ENCODE measurements at regions not wholly inside any gene's neighbourhood (a gene's known extent, or its start where the extent isn't known, plus 50 kb on each side); places are given as distances from the start of the nearest gene placed in this dataset.

DNA sequence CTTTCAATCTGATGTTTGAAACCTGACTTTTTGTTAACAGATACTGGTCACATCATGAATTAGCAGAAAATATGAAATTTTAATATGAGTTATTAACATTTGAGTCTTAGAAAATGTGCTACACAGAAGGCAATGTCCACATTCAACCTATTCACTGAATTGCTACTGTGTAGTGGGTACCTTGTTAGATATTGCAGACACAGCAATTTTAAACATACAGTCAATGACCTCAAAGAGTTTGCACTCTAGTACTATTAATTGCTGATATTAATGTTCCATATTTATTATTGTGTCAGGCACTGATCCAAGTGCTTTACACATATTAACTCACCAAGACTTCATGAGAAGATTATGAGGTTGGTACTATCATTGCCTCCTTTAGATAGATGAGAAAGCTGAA lies 385.4 kb upstream of the PKDCC start:
- DNase-seq (ENCODE audit: low spot score in 2 of 2): no peak
- intact Hi-C loops (cut with DNase I): no loop called here
- Histone ChIP-seq H3K36me3 (no peaks in the 10 kb centered on the region), H3K27ac (no peak overlapping the region), H3K4me1 (no peaks in the 10 kb centered on the region), H3K4me3 (no peak overlapping the region), H3K27me3 (no peaks in the 10 kb centered on the region), H3K9me3 (no peaks in the 10 kb centered on the region)
- TF ChIP-seq, protein P1, sequence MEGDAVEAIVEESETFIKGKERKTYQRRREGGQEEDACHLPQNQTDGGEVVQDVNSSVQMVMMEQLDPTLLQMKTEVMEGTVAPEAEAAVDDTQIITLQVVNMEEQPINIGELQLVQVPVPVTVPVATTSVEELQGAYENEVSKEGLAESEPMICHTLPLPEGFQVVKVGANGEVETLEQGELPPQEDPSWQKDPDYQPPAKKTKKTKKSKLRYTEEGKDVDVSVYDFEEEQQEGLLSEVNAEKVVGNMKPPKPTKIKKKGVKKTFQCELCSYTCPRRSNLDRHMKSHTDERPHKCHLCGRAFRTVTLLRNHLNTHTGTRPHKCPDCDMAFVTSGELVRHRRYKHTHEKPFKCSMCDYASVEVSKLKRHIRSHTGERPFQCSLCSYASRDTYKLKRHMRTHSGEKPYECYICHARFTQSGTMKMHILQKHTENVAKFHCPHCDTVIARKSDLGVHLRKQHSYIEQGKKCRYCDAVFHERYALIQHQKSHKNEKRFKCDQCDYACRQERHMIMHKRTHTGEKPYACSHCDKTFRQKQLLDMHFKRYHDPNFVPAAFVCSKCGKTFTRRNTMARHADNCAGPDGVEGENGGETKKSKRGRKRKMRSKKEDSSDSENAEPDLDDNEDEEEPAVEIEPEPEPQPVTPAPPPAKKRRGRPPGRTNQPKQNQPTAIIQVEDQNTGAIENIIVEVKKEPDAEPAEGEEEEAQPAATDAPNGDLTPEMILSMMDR (IDR thresholded peaks at IDR 0.05): no peak

DNA sequence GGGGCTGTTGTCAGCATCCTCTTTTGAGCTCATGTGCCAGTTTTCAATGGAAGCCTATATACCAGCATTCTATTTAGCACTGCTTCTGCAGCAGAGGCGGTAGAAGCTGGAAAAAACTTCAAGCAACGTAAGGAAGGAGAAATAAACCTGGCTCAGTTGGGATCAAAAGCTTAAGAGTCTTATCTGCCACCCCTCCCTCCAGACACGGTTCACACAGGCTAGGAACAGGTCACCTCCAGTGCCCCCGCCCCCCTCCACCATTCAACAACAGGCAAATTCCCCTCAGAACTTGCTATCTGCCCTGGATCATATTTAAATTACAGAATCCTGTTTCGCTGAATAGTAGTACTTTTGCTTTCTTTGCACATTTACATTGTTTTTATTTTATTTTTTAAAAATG lies 384.8 kb upstream of the PKDCC start:
- intact Hi-C loops (cut with DNase I): no loop called here

GRCh38 chr2:41668529-41668928 lies 379.3 kb upstream of the PKDCC start:
- intact Hi-C loops (cut with DNase I): no loop called here
- no peaks in the 10 kb centered on the region for H3K9me3 ChIP-seq
- TF ChIP-seq, protein P1 (IDR thresholded peaks at IDR 0.05): no peak
- no peak overlapping the region for H3K4me3 ChIP-seq
- H3K36me3 ChIP-seq: no peaks in the 10 kb centered on the region
- no peak overlapping the region for H3K27ac ChIP-seq
- DNase-seq (ENCODE audit: low spot score in 2 of 2): no peak
- peaks cover 0 to 3% of the 10 kb centered on the region in 2 donors for H3K4me1 ChIP-seq
- H3K27me3 ChIP-seq: no peaks in the 10 kb centered on the region

More for the DNA sequence above, 384.8 kb upstream of the PKDCC start:
- no peak for DNase-seq (ENCODE audit: low spot score in 2 of 2)
- TF ChIP-seq, protein P1 (IDR thresholded peaks at IDR 0.05): no peak
- H3K27me3 ChIP-seq: no peaks in the 10 kb centered on the region
- no peaks in the 10 kb centered on the region for H3K36me3 ChIP-seq
- no peak overlapping the region for H3K4me3 ChIP-seq
- no peaks in the 10 kb centered on the region for H3K9me3 ChIP-seq
- H3K27ac ChIP-seq: no peak overlapping the region
- no peaks in the 10 kb centered on the region for H3K4me1 ChIP-seq

GRCh38 chr2:41678639-41679038 lies 369.2 kb upstream of the PKDCC start:
- H3K36me3 ChIP-seq: no peaks in the 10 kb centered on the region
- H3K9me3 ChIP-seq: no peaks in the 10 kb centered on the region
- no peak overlapping the region for H3K4me3 ChIP-seq
- no peaks in the 10 kb centered on the region for H3K27me3 ChIP-seq
- TF ChIP-seq, protein P1 (IDR thresholded peaks at IDR 0.05): no peak
- no peaks in the 10 kb centered on the region for H3K4me1 ChIP-seq
- DNase-seq (ENCODE audit: low spot score in 2 of 2): no peak
- intact Hi-C loops (cut with DNase I): no loop called here
- H3K27ac ChIP-seq: no peak overlapping the region

DNA sequence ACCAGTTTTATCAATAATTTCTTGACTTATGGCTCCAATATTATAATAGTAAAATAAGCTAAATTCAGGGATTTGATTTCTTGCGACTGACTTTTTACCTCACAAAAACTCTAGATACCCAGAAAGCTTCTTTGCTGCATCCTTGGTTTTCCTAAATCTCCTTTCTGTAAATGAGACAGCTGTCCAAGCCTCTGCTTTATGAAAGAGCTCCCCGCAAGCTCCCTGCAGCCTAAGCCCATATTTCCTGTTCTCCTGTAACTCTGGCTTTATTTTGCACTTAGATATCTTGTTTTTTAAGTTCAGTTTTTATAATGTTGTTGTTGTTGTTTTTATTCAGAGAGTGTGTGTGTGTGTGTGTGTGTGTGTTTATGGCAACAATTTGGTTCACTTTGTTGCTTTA lies 361.7 kb upstream of the PKDCC start:
- TF ChIP-seq, protein P1 (IDR thresholded peaks at IDR 0.05): no peak
- intact Hi-C loops (cut with DNase I): no loop called here
- no peaks in the 10 kb centered on the region for H3K36me3 ChIP-seq
- H3K27ac ChIP-seq: no peak overlapping the region
- no peak overlapping the region for H3K4me3 ChIP-seq
- no peaks in the 10 kb centered on the region for H3K9me3 ChIP-seq
- no peaks in the 10 kb centered on the region for H3K4me1 ChIP-seq
- no peaks in the 10 kb centered on the region for H3K27me3 ChIP-seq
- DNase-seq (ENCODE audit: low spot score in 2 of 2): no peak

DNA sequence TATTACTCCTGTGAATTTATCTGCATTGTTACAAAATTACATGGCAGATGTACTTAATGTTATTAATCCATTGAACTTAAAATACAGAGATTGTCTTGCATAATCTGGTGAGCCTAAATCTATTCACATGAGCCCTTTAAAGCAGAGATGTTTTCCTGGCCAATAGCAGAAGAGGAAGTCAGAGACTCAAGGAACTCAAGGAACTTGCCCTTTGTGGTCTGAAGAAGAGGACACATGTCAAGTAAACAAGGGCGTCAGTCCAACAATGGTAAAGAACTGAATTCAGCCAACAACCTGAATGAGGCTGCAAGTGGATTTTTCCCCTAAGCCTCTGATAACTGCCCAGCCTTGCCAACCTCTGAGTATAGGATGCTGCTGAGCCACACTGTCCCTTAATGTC lies 356.3 kb upstream of the PKDCC start:
- intact Hi-C loops (cut with DNase I): no loop called here
- H3K27me3 ChIP-seq: no peaks in the 10 kb centered on the region
- no peaks in the 10 kb centered on the region for H3K4me1 ChIP-seq
- no peak for DNase-seq (ENCODE audit: low spot score in 2 of 2)
- H3K27ac ChIP-seq: no peak overlapping the region
- H3K4me3 ChIP-seq: no peak overlapping the region
- no peaks in the 10 kb centered on the region for H3K36me3 ChIP-seq
- TF ChIP-seq, protein P1 (IDR thresholded peaks at IDR 0.05): no peak
- H3K9me3 ChIP-seq: no peaks in the 10 kb centered on the region

Data from ascending aorta (tissue), 2 donors.